ENCODE measurements at regions not wholly inside any gene's neighbourhood (a gene's known extent, or its start where the extent isn't known, plus 50 kb on each side); places are given as distances from the start of the nearest gene placed in this dataset.
"Not testable (repeated sequence)": the region's sequence is repeated elsewhere in the genome, so short reads cannot be mapped to it uniquely, and the experiment has no call there.

DNA sequence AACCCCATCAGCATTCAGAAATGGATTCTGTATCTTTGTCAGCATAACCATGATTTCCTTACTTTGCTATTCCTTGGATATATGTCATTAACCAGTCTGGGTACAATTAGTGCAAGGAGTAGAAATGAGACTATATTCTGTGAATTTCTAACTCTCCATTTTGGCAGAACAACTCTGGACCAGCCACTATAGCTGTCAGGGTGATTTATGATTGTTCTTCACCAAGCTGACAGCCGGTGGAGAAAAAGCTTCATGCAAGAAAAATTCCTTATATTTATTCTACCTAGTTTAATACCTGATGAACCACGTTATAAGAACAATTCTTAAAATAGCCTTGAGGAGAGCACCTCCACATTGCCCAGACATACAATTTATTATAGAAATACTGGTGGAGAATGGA lies 431.2 kb upstream of the TCF4 start:
- no peak for DNase-seq (ENCODE audit: low spot score)

DNA sequence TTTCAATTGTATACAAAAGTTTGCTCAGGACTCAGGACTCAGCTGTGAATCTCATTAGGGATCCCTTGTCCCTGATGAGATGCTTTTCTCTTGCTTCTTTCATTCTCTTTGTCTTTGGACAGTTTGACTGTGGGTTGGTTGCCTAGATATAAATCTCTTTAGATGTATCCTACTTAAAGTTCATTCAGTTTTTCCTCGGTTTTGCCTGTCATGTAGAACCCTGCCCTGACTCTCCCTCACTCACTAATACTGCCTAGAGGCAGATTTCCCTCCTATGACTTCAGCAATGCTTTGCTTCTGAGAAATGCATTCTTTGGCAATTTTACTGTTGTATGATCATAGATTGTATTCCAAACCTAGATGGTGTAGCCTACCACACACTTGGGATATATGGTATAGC lies 421.4 kb upstream of the TCF4 start:
- DNase-seq (ENCODE audit: low spot score) = no peak

DNA sequence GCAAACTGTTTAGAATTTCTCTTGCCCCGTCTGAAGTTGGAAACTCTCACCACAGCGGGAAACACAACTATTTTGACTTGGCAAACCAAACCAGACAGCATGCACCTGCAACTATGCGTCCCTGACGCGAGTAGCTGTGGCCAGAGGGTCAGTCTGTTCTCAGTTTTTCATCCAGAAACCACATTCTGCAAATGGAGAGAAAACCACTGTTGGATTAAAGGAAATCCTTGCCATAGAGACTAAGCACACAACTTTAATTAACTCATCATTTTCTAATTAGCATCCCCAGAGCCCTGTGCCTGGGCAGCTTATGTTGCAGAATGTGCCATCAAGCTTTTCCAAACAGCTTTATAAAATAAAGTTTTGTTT lies 415.7 kb upstream of the TCF4 start:
- no peak for DNase-seq (ENCODE audit: low spot score)

GRCh38 chr18:56003009-56003719 lies 415.2 kb upstream of the TCF4 start:
- no peak for DNase-seq (ENCODE audit: low spot score)

GRCh38 chr18:56001576-56001975 lies 413.6 kb upstream of the TCF4 start:
- no peak for DNase-seq (ENCODE audit: low spot score)

- no peak for DNase-seq (ENCODE audit: low spot score)
Measured at GRCh38 chr18:56000041-56000440, 412.0 kb upstream of the TCF4 start.

DNA sequence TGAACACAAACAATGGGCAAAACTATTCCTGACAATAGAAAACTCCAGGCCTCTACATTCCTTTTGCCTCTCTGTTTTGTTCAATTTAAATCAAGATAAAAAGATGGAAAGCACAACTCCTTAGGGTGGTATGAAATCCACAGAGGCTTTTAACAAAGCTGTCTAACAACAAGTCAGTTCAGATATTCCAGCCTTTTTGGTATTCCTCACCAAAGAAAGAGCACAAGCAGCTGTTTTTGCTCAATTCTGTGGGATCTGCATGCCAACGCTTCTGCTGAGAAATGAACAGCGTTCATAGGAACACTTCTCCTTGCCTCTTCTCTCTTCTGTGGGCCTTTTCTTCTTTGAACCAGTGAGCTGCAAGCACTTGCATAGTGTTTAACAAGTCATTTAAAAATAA lies 411.6 kb upstream of the TCF4 start:
- no peak for DNase-seq (ENCODE audit: low spot score)

DNA sequence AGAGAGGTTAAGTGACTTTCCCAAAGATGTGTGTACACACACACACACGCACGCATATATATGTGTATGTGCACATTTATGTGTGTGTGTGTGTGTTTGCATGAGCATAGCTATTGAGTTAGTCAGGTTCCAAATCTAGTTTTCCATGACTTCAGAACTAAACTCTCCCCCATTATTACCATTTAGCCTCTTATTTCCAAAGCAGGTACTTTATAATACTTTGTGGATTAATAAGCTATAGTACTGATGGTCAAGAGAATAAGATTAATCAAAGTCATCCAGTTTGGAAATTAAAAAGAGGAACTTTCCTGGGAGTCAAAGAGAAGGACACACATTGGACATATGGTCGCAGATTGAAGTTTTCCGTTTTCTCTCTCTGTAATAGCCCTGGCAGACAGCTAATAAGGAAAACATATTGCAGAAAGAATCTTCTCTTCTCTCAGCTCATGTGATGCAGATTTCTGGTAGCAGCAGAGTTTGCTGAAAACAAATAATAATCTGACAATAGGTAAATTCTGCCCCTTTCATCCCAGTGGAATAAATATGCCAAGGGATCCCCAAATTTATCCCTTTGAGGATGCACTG lies 410.9 kb upstream of the TCF4 start:
- DNase-seq (ENCODE audit: low spot score) = no peak

GRCh38 chr18:55998071-55998522 lies 410.1 kb upstream of the TCF4 start:
- DNase-seq (ENCODE audit: low spot score) = no peak

DNA sequence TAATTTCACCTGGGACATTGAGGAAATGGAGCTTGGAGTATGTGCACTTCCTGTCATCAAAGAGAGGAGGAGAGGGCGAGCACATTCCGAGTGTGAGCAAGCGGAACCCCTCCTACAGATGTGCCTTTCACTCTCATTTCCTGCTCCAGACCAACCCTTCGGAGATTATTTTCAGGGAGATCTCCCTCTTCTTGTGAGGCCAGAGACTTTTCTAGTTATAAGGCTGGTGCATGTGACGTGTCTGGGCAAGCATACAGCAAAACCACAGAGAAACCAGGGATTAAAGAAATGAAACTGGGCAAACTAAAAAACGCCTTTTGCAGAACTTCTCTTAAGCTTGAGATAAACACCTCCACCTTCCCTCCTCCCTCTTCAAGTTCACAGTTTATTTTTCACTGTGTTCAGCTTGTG lies 409.2 kb upstream of the TCF4 start:
- DNase-seq (ENCODE audit: low spot score) = no peak

GRCh38 chr18:55996717-55997116 lies 408.7 kb upstream of the TCF4 start:
- DNase-seq (ENCODE audit: low spot score) = no peak

DNA sequence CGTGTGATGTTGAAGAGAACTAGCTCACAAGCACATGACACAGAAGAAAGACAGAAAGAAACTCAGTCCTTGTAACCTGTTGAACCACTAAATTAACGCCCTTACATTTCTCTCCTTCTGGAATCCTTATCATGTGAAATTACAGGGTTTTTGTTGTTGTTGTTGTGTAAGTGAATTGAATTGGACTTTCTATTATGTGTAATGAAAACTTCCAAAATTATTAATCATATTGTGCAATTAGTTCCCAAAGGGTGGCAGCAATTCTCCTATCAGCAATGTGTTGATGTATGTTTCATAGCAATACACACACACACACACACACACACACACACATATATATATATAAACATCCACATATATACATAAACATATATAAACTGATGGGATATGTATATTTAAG lies 402.2 kb upstream of the TCF4 start:
- DNase-seq (ENCODE audit: low spot score) = no peak

GRCh38 chr18:55988537-55988936 lies 400.5 kb upstream of the TCF4 start:
- DNase-seq (ENCODE audit: low spot score) = no peak

GRCh38 chr18:55983433-55983832 lies 395.4 kb upstream of the TCF4 start:
- no peak for DNase-seq (ENCODE audit: low spot score)

GRCh38 chr18:55982992-55983391 lies 395.0 kb upstream of the TCF4 start:
- no peak for DNase-seq (ENCODE audit: low spot score)

- no peak for DNase-seq (ENCODE audit: low spot score)
Measured at GRCh38 chr18:55981712-55982475, 393.9 kb upstream of the TCF4 start.

GRCh38 chr18:55974521-55974920 lies 386.5 kb upstream of the TCF4 start:
- no peak for DNase-seq (ENCODE audit: low spot score)

DNA sequence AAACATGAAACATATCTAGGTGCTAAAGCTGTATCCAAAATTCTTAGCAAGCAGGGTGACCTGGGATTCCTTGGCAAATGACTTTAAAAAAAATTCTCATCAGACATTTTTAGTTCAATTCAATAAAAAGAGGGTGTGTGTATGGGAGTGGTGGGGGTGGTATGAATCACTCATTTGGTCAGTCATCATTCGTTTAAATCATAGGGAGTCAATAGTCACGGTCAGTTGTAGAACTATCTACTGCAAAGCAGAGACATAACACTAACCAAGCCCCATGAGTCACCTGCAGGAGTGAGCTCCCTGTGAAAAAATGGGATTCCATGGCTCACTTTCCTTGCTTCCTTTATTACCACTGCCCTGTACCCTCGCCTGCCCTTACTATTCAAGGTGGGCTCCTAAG lies 380.6 kb upstream of the TCF4 start:
- DNase-seq (ENCODE audit: low spot score) = no peak

GRCh38 chr18:55967019-55967418 lies 379.0 kb upstream of the TCF4 start:
- no peak for DNase-seq (ENCODE audit: low spot score)

GRCh38 chr18:55964171-55964570 lies 376.2 kb upstream of the TCF4 start:
- no peak for DNase-seq (ENCODE audit: low spot score)

DNA sequence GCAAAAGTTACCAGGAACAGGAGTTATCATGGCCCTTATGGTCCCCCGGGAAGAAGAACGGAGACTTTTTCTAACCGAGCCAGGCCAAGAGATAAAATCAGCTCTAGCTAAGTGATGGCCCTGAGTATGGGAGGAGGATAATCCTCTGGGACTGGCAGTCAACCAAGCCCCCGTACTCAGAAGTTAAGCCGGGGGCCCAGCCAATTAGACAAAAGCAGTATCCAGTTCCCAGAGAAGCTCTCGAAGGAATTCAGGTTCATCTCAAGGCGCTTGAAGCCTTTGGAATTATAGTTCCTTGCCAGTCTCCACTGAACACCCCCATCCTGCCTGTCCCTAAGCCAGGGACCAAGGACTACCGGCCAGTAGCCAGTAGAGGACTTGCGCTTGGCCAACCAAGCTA lies 365.3 kb upstream of the TCF4 start:
- DNase-seq (ENCODE audit: low spot score) = no peak

DNA sequence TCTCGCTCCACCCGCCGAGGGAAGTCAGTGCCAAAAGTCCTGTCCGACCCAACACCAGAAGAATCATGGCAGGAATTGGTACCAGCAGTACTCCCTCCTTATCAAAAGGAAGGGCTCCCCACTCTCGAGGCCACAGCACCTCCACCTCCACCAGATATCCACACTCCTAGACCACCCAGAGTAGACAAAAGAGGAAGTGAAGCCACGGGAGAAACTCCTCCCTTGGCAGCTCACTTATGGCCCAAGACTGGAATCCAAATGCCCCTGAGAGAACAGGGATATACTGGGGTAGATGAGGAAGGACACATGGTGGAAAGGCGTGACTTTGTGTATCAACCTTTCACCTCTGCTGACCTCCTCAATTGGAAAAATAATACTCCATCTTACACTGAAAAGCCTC lies 363.7 kb upstream of the TCF4 start:
- DNase-seq (ENCODE audit: low spot score) = not testable (repeated sequence)

GRCh38 chr18:55950379-55951166 lies 362.6 kb upstream of the TCF4 start:
- no peak for DNase-seq (ENCODE audit: low spot score)

Measured in hepatic stellate cell (primary cell).